HG03066 (cell line): ENCODE measurements at regions not wholly inside any gene's neighbourhood (a gene's known extent, or its start where the extent isn't known, plus 50 kb on each side); places are given as distances from the start of the nearest gene placed in this dataset.
"Not testable (repeated sequence)": the region's sequence is repeated elsewhere in the genome, so short reads cannot be mapped to it uniquely, and the experiment has no call there.

ENCODE experiments used
- ATAC-seq: cut with Tn5 transposase; IDR thresholded peaks from one replicate; pipeline ENCODE4 v1.9.1; 2021; ENCODE audit warnings: low read depth; ENCODE audit not compliant: unreplicated experiment

- ATAC-seq, result no peak
These were observed 231.1 kb upstream of the SERP2 start for GRCh38 chr13:44142540-44142867.

- no peak for ATAC-seq
These were observed 230.5 kb upstream of the SERP2 start for GRCh38 chr13:44142941-44143665.

- ATAC-seq, result no peak
These were observed 227.5 kb upstream of the SERP2 start for GRCh38 chr13:44146138-44146537.

GRCh38 chr13:44147233-44147632 is 226.4 kb upstream of the SERP2 start:
- ATAC-seq, result no peak

- ATAC-seq, result no peak
These were observed 226.0 kb upstream of the SERP2 start for GRCh38 chr13:44147648-44148047.

- ATAC-seq, result no peak
These were observed 225.3 kb upstream of the SERP2 start for GRCh38 chr13:44148159-44148914.

- not testable (repeated sequence) for ATAC-seq
These were observed 224.4 kb upstream of the SERP2 start for GRCh38 chr13:44149231-44149630.

- no peak for ATAC-seq
These were observed 223.8 kb upstream of the SERP2 start for GRCh38 chr13:44149821-44150220.

GRCh38 chr13:44151474-44151873 is 222.2 kb upstream of the SERP2 start:
- ATAC-seq, result no peak

- no peak for ATAC-seq
These were observed 220.1 kb upstream of the SERP2 start for GRCh38 chr13:44153496-44153895.

GRCh38 chr13:44155422-44156293 is 218.0 kb upstream of the SERP2 start:
- no peak for ATAC-seq

- no peak for ATAC-seq
These were observed 217.3 kb upstream of the SERP2 start for GRCh38 chr13:44156294-44156658.

- no peak for ATAC-seq
These were observed 216.0 kb upstream of the SERP2 start for GRCh38 chr13:44157606-44158005.

- no peak for ATAC-seq
These were observed 215.5 kb upstream of the SERP2 start for GRCh38 chr13:44158098-44158521.

GRCh38 chr13:44158881-44159632 is 214.6 kb upstream of the SERP2 start:
- ATAC-seq, result no peak

- no peak for ATAC-seq
These were observed 213.9 kb upstream of the SERP2 start for GRCh38 chr13:44159633-44160279.

- ATAC-seq, result no peak
These were observed 212.9 kb upstream of the SERP2 start for GRCh38 chr13:44160591-44161191.

GRCh38 chr13:44163108-44163507 is 210.5 kb upstream of the SERP2 start:
- no peak for ATAC-seq

GRCh38 chr13:44165221-44165888 is 208.3 kb upstream of the SERP2 start:
- no peak for ATAC-seq
